ENCODE measurements at regions not wholly inside any gene's neighbourhood (a gene's known extent, or its start where the extent isn't known, plus 50 kb on each side); places are given as distances from the start of the nearest gene placed in this dataset.
"Not testable (repeated sequence)": the region's sequence is repeated elsewhere in the genome, so short reads cannot be mapped to it uniquely, and the experiment has no call there.

GRCh38 chr20:48329676-48330664, 497.8 kb downstream of the PREX1 start:
- DNase-seq (ENCODE audit: low spot score), result no peak

- no peak for DNase-seq (ENCODE audit: low spot score)
Observed at GRCh38 chr20:48329031-48329615, 498.7 kb downstream of the PREX1 start.

- DNase-seq (ENCODE audit: low spot score), result not testable (repeated sequence)
Observed at GRCh38 chr20:48327848-48328247, 500.0 kb downstream of the PREX1 start.

GRCh38 chr20:48326868-48327267, 500.9 kb downstream of the PREX1 start:
- no peak for DNase-seq (ENCODE audit: low spot score)

- no peak for DNase-seq (ENCODE audit: low spot score)
Observed at GRCh38 chr20:48326434-48326691, 501.4 kb downstream of the PREX1 start.

- no peak for DNase-seq (ENCODE audit: low spot score)
Observed at GRCh38 chr20:48325656-48326433, 502.0 kb downstream of the PREX1 start.

- no peak for DNase-seq (ENCODE audit: low spot score)
Observed at GRCh38 chr20:48324744-48325143, 503.1 kb downstream of the PREX1 start.

- no peak for DNase-seq (ENCODE audit: low spot score)
Observed at GRCh38 chr20:48321271-48321670, 506.5 kb downstream of the PREX1 start.

- DNase-seq (ENCODE audit: low spot score), result no peak
Observed at GRCh38 chr20:48319943-48320584, 507.7 kb downstream of the PREX1 start.

- DNase-seq (ENCODE audit: low spot score), result no peak
Observed at GRCh38 chr20:48317578-48317977, 510.2 kb downstream of the PREX1 start.

- DNase-seq (ENCODE audit: low spot score), result no peak
Observed at GRCh38 chr20:48314925-48315592, 512.7 kb downstream of the PREX1 start.

GRCh38 chr20:48313324-48313723, 514.5 kb downstream of the PREX1 start:
- no peak for DNase-seq (ENCODE audit: low spot score)

GRCh38 chr20:48311956-48312355, 515.8 kb downstream of the PREX1 start:
- no peak for DNase-seq (ENCODE audit: low spot score)

GRCh38 chr20:48310305-48310704, 517.5 kb downstream of the PREX1 start:
- no peak for DNase-seq (ENCODE audit: low spot score)

- DNase-seq (ENCODE audit: low spot score), result no peak
Observed at GRCh38 chr20:48309293-48309692, 518.5 kb downstream of the PREX1 start.

GRCh38 chr20:48308882-48309281, 518.9 kb downstream of the PREX1 start:
- DNase-seq (ENCODE audit: low spot score), result no peak

- no peak for DNase-seq (ENCODE audit: low spot score)
Observed at GRCh38 chr20:48308232-48308781, 519.5 kb downstream of the PREX1 start.

GRCh38 chr20:48307277-48307676, 520.5 kb downstream of the PREX1 start:
- DNase-seq (ENCODE audit: low spot score), result no peak

- no peak for DNase-seq (ENCODE audit: low spot score)
Observed at GRCh38 chr20:48302844-48303542, 517.7 kb upstream of the SULF2 start.

- no peak for DNase-seq (ENCODE audit: low spot score)
Observed at GRCh38 chr20:48302149-48302548, 516.9 kb upstream of the SULF2 start.

GRCh38 chr20:48301189-48301588, 515.9 kb upstream of the SULF2 start:
- DNase-seq (ENCODE audit: low spot score), result no peak

Data from mucosa of gallbladder (tissue), 1 donor.